DND-41 (cell line): ENCODE measurements at regions not wholly inside any gene's neighbourhood (a gene's known extent, or its start where the extent isn't known, plus 50 kb on each side); places are given as distances from the start of the nearest gene placed in this dataset.

ENCODE experiments used
- ATAC-seq: fragments of 200-7000 bp; cut with Tn5 transposase; 3 replicates; pipeline ENCODE4 v1.9.1; 2021; ENCODE audit warnings: low read depth; ENCODE audit not compliant: insufficient read depth
- DNase-seq: peaks from one replicate; pipeline ENCODE4 v3.0.0-alpha.2; 2020
- H2AFZ ChIP-seq: 2 replicates; pipeline ENCODE4 v1.6.0; 2012; ENCODE audit warnings: low read depth, low read length
- H3K27ac ChIP-seq: 2 replicates; pipeline ENCODE4 v1.5.1; 2012; ENCODE audit warnings: low read length, inconsistent platforms
- H3K27me3 ChIP-seq: fragments of 200-600 bp; sonication (generic); 2 replicates; pipeline ENCODE4 v1.6.0; 2012; ENCODE audit warnings: low read length, mild to moderate bottlenecking, inconsistent platforms; ENCODE audit not compliant: insufficient read depth, poor library complexity
- H3K36me3 ChIP-seq: 2 replicates; pipeline ENCODE4 v1.5.1; 2012; ENCODE audit warnings: low read length, inconsistent platforms; ENCODE audit not compliant: insufficient read depth
- H3K4me1 ChIP-seq: 2 replicates; pipeline ENCODE4 v1.5.1; 2012; ENCODE audit warnings: mild to moderate bottlenecking, low read length; ENCODE audit not compliant: insufficient read depth
- H3K4me2 ChIP-seq: 2 replicates; pipeline ENCODE4 v1.6.0; 2012; ENCODE audit warnings: mild to moderate bottlenecking, moderate library complexity, low read length, inconsistent platforms; ENCODE audit not compliant: insufficient read depth
- H3K4me3 ChIP-seq, 2 experiments: fragments of 200-600 bp in 1 of 2; shearing (Covaris generic) in 1 of 2; 2 replicates each; pipeline ENCODE4 v1.5.1; 2012 to 2016; ENCODE audit warnings: inconsistent platforms in 2 of 2, low read length in 2 of 2, mild to moderate bottlenecking in 2 of 2, low read depth in 1 of 2, moderate library complexity in 1 of 2
- H3K79me2 ChIP-seq: 2 replicates; pipeline ENCODE4 v1.6.0; 2012; ENCODE audit warnings: low read length, inconsistent platforms; ENCODE audit not compliant: insufficient read depth
- H3K9ac ChIP-seq: 2 replicates; pipeline ENCODE4 v1.6.0; 2012; ENCODE audit warnings: low read depth, mild to moderate bottlenecking, inconsistent platforms, low read length, moderate library complexity
- H3K9me3 ChIP-seq: 2 replicates; pipeline ENCODE4 v1.5.1; 2012; ENCODE audit warnings: low read length, moderate library complexity, mild to moderate bottlenecking, inconsistent platforms; ENCODE audit not compliant: insufficient read depth, severe bottlenecking
- H4K20me1 ChIP-seq: 2 replicates; pipeline ENCODE4 v1.6.0; 2012; ENCODE audit warnings: low read length; ENCODE audit not compliant: insufficient read depth
- EZH2 ChIP-seq: IDR thresholded peaks from 3 replicates; pipeline ENCODE4 v1.6.1; 2012; ENCODE audit warnings: borderline replicate concordance, low read depth, mild to moderate bottlenecking, moderate library complexity, low read length, inconsistent platforms; ENCODE audit not compliant: severe bottlenecking
- TF ChIP-seq, protein P1 (sequence below): IDR thresholded peaks from 2 replicates; pipeline ENCODE4 v1.5.1; 2012; ENCODE audit warnings: borderline replicate concordance, low read length, moderate library complexity, mild to moderate bottlenecking; ENCODE audit not compliant: poor library complexity, severe bottlenecking; ENCODE audit errors: extremely low read depth

DNA sequence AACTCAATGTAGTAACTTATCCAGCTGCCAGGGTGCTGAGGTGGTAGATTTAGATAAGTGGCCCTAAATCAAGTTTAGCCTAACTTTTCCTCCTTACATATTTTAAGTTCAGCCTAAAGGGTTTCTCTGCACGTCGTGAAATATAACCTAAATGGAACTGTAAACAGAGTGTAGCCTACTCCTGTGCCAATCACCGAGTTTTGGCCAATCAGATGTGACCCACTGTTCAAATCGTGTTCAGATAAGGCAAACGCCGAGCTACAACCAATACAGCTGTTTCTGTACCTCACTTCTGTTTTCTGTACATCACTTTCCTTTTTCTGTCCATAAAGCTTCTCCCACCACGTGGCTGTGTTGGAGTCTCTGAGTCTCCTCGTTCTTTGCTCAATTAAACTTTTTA lies 904.2 kb upstream of the POT1 start:
- H3K9ac ChIP-seq: no peak overlapping the region
- no peaks in the 10 kb centered on the region for H3K4me1 ChIP-seq
- no peaks in the 10 kb centered on the region for H3K36me3 ChIP-seq
- no peaks in the 10 kb centered on the region for H4K20me1 ChIP-seq
- DNase-seq: no peak
- no peak overlapping the region for H3K4me3 ChIP-seq
- no peak overlapping the region for H3K27ac ChIP-seq
- no peaks in the 10 kb centered on the region for H3K27me3 ChIP-seq
- H3K9me3 ChIP-seq: no peaks in the 10 kb centered on the region
- ATAC-seq: no peak
- TF ChIP-seq EZH2: no peak
- TF ChIP-seq, protein P1, sequence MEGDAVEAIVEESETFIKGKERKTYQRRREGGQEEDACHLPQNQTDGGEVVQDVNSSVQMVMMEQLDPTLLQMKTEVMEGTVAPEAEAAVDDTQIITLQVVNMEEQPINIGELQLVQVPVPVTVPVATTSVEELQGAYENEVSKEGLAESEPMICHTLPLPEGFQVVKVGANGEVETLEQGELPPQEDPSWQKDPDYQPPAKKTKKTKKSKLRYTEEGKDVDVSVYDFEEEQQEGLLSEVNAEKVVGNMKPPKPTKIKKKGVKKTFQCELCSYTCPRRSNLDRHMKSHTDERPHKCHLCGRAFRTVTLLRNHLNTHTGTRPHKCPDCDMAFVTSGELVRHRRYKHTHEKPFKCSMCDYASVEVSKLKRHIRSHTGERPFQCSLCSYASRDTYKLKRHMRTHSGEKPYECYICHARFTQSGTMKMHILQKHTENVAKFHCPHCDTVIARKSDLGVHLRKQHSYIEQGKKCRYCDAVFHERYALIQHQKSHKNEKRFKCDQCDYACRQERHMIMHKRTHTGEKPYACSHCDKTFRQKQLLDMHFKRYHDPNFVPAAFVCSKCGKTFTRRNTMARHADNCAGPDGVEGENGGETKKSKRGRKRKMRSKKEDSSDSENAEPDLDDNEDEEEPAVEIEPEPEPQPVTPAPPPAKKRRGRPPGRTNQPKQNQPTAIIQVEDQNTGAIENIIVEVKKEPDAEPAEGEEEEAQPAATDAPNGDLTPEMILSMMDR: no peak
- H3K4me2 ChIP-seq: no peak overlapping the region
- H2AFZ ChIP-seq: no peak overlapping the region
- no peaks in the 10 kb centered on the region for H3K79me2 ChIP-seq

DNA sequence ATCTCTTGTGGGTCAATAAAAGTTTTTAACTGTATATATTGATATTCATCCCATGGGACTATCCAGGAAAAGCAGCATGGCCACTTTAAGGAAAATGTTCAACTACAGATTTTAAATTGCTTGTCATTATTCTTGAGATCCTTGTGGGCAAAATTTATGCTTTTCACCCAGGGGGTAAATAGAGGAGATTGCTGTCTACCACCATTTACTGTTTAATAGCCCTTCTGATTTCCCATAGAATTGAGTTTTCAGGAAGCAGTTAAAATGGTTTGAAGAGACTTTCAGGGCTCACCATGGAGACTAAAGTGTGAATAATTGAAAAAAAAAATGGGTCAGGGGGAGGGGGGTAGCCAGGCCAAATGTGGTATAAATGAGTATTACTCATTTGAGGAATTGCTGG lies 901.1 kb upstream of the POT1 start:
- no peak overlapping the region for H3K27ac ChIP-seq
- no peak overlapping the region for H3K4me2 ChIP-seq
- H3K27me3 ChIP-seq: no peaks in the 10 kb centered on the region
- H3K9ac ChIP-seq: no peak overlapping the region
- no peak for ATAC-seq
- H3K36me3 ChIP-seq: no peaks in the 10 kb centered on the region
- no peaks in the 10 kb centered on the region for H4K20me1 ChIP-seq
- no peak for TF ChIP-seq EZH2
- TF ChIP-seq, protein P1: no peak
- H3K4me3 ChIP-seq: no peak overlapping the region
- no peaks in the 10 kb centered on the region for H3K9me3 ChIP-seq
- no peak overlapping the region for H2AFZ ChIP-seq
- H3K79me2 ChIP-seq: no peaks in the 10 kb centered on the region
- no peaks in the 10 kb centered on the region for H3K4me1 ChIP-seq
- no peak for DNase-seq

DNA sequence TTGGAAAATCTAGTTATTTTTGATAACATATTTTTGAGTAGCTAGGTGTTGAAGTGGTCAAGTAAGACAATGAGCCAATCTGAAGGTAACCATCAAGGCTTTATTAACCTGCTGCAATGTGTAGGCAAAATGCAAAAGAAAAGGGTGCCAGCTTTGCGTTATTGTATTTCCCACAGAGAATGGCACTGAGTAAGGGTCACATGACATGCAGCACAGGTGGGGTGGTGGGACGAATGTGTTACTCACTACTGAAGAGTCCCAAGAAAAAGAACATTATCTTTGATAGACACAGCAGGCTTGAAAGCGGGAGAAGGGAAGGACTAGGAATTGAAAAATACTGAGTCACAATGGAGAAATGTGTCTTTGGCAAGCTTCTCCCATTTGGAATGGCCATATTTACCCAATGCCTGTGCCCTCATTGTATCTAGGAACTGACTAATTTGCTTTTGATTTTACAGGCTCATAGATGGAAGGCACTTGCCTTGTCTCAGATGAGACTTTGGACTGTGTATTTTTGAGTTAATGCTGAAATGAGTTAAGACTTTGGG lies 898.6 kb upstream of the POT1 start:
- H2AFZ ChIP-seq: no peak overlapping the region
- no peak overlapping the region for H3K9ac ChIP-seq
- TF ChIP-seq, protein P1: no peak
- no peak for TF ChIP-seq EZH2

GRCh38 chr7:125823538-125823937 lies 893.9 kb upstream of the POT1 start:
- Histone ChIP-seq H3K27me3 (no peaks in the 10 kb centered on the region), H4K20me1 (no peaks in the 10 kb centered on the region), H3K9me3 (no peaks in the 10 kb centered on the region), H3K79me2 (no peaks in the 10 kb centered on the region), H3K9ac (no peak overlapping the region), H3K27ac (no peak overlapping the region), H3K4me1 (no peaks in the 10 kb centered on the region), H3K4me3 (no peak overlapping the region), H3K4me2 (no peak overlapping the region), H3K36me3 (no peaks in the 10 kb centered on the region), H2AFZ (no peak overlapping the region)
- TF ChIP-seq, protein P1: no peak
- TF ChIP-seq EZH2: no peak
- DNase-seq: no peak
- no peak for ATAC-seq

More for the DNA sequence above, 898.6 kb upstream of the POT1 start:
- Histone ChIP-seq H3K36me3 (no peaks in the 10 kb centered on the region), H3K4me3 (no peak overlapping the region), H3K4me1 (no peaks in the 10 kb centered on the region), H3K27ac (no peak overlapping the region), H3K4me2 (no peak overlapping the region), H4K20me1 (no peaks in the 10 kb centered on the region), H3K9me3 (no peaks in the 10 kb centered on the region), H3K79me2 (no peaks in the 10 kb centered on the region), H3K27me3 (no peaks in the 10 kb centered on the region)
- ATAC-seq: no peak
- no peak for DNase-seq
